SK-N-SH (cell line): ENCODE measurements at regions not wholly inside any gene's neighbourhood (a gene's known extent, or its start where the extent isn't known, plus 50 kb on each side); places are given as distances from the start of the nearest gene placed in this dataset.

ENCODE experiments used
- CTCF ChIA-PET: fragments of 300-600, 350-600 bp; formaldehyde crosslinking; extraction: SDS; loops from one replicate; lab custom pipeline; 2021; lab: Yijun Ruan, JAX
- POLR2A ChIA-PET: fragments of 350-600 bp; sonication (Branson Sonifier 250); formaldehyde crosslinking; extraction: SDS; loops from one replicate; lab custom pipeline; 2020; ENCODE audit warnings: antibody characterized with exemption, inconsistent platforms; lab: Yijun Ruan, JAX
- DNase-seq: peaks from one replicate; pipeline ENCODE4 v3.0.0; 2012
- H2AFZ ChIP-seq: fragments of 200-600 bp; sonication (generic); 2 replicates; pipeline ENCODE4 v1.8.1; 2016; ENCODE audit warnings: antibody characterized with exemption, mild to moderate bottlenecking, low read depth
- H3F3A ChIP-seq: fragments of 200-600 bp; sonication (generic); replicated peaks from 2 replicates; pipeline ENCODE3; 2016; ENCODE audit warnings: antibody characterized with exemption, mild to moderate bottlenecking; ENCODE audit not compliant: insufficient read depth
- H3K27ac ChIP-seq, 2 experiments: fragments of 200-500 bp in 1 of 2; fragments of 200-600 bp in 1 of 2; sonication (Bioruptor generic) in 1 of 2; sonication (generic), shearing (Covaris generic) in 1 of 2; 2 replicates each; pipeline versions ENCODE4 v1.5.1 to v1.6.1; 2014 to 2016; ENCODE audit warnings: low read depth in 2 of 2, inconsistent platforms in 1 of 2, low read length in 1 of 2, mild to moderate bottlenecking in 1 of 2, mixed read lengths in 1 of 2
- H3K27me3 ChIP-seq: fragments of 200-600 bp; sonication (generic), shearing (Covaris generic); 2 replicates; pipeline ENCODE4 v1.6.1; 2016; ENCODE audit warnings: mixed run types; ENCODE audit not compliant: insufficient read depth
- H3K36me3 ChIP-seq, 2 experiments: fragments of 200-500 bp in 1 of 2; fragments of 200-600 bp in 1 of 2; sonication (Bioruptor generic) in 1 of 2; sonication (generic) in 1 of 2; replicated peaks in 1 of 2; 2 replicates each; pipeline versions ENCODE3 to v1.5.1; 2014 to 2016; ENCODE audit warnings: low read length in 1 of 2, mild to moderate bottlenecking in 1 of 2; ENCODE audit not compliant: insufficient read depth in 2 of 2, control insufficient read depth in 1 of 2
- H3K4me1 ChIP-seq, 2 experiments: fragments of 200-500 bp in 1 of 2; fragments of 200-600 bp in 1 of 2; sonication (Bioruptor generic) in 1 of 2; sonication (generic), shearing (Covaris generic) in 1 of 2; 2 replicates each; pipeline versions ENCODE4 v1.5.1 to v1.6.1; 2014 to 2016; ENCODE audit warnings: low read depth in 1 of 2, low read length in 1 of 2, mixed run types in 1 of 2; ENCODE audit not compliant: insufficient read depth in 2 of 2, control insufficient read depth in 1 of 2
- H3K4me2 ChIP-seq: fragments of 200-600 bp; sonication (generic), shearing (Covaris generic); 2 replicates; pipeline ENCODE4 v1.6.1; 2017; ENCODE audit warnings: mixed run types
- H3K4me3 ChIP-seq, 2 experiments: fragments of 200-500 bp in 1 of 2; fragments of 200-600 bp in 1 of 2; sonication (Bioruptor generic) in 1 of 2; sonication (generic), shearing (Covaris generic) in 1 of 2; 2 replicates each; pipeline versions ENCODE4 v1.5.1 to v1.8.1; 2014 to 2016; ENCODE audit warnings: low read depth in 2 of 2, inconsistent platforms in 1 of 2, low read length in 1 of 2, mild to moderate bottlenecking in 1 of 2, mixed read lengths in 1 of 2, moderate library complexity in 1 of 2
- H3K79me2 ChIP-seq: fragments of 200-600 bp; sonication (generic); 2 replicates; pipeline ENCODE4 v1.8.1; 2017; ENCODE audit warnings: mild to moderate bottlenecking; ENCODE audit not compliant: insufficient read depth
- H3K9ac ChIP-seq: fragments of 200-600 bp; sonication (generic); 2 replicates; pipeline ENCODE4 v1.6.1; 2017; ENCODE audit warnings: mixed run types
- H3K9me2 ChIP-seq: fragments of 200-600 bp; sonication (generic); 2 replicates; pipeline ENCODE4 v1.6.1; 2017; ENCODE audit warnings: mixed run types
- H3K9me3 ChIP-seq: fragments of 200-600 bp; sonication (generic); 2 replicates; pipeline ENCODE4 v1.6.1; 2017; ENCODE audit warnings: mixed run types, mild to moderate bottlenecking, moderate library complexity
- H4K20me1 ChIP-seq: fragments of 200-600 bp; sonication (generic); 2 replicates; pipeline ENCODE4 v1.6.1; 2017; ENCODE audit warnings: mild to moderate bottlenecking, mixed run types; ENCODE audit not compliant: insufficient read depth
- MAX ChIP-seq: IDR thresholded peaks from 2 replicates; pipeline ENCODE4 v1.4.0; 2012; ENCODE audit warnings: low read depth
- MXI1 ChIP-seq: IDR thresholded peaks from 2 replicates; pipeline ENCODE4 v1.6.1; 2012; ENCODE audit warnings: mild to moderate bottlenecking, low read depth, low read length, improper control_type of control experiment
- RCOR1 ChIP-seq: fragments of 150-350 bp; IDR thresholded peaks from 2 replicates; pipeline ENCODE4 v1.6.1; 2017; ENCODE audit warnings: antibody characterized with exemption, low read length
- RFX5 ChIP-seq: IDR thresholded peaks from 2 replicates; pipeline ENCODE4 v1.6.1; 2012; ENCODE audit warnings: mild to moderate bottlenecking, improper control_type of control experiment, low read length
- SIN3A ChIP-seq: IDR thresholded peaks from 2 replicates; pipeline ENCODE4 v1.6.1; 2012; ENCODE audit warnings: low read depth, mild to moderate bottlenecking, low read length, moderate library complexity, borderline replicate concordance
- TAF1 ChIP-seq: IDR thresholded peaks from 2 replicates; pipeline ENCODE4 v1.6.1; 2012; ENCODE audit warnings: low read depth, mild to moderate bottlenecking, low read length, moderate library complexity, borderline replicate concordance
- USF2 ChIP-seq: fragments of 150-350 bp; IDR thresholded peaks from 2 replicates; pipeline ENCODE4 v1.6.1; 2017; ENCODE audit warnings: antibody characterized with exemption, low read length, low read depth, borderline replicate concordance
- YY1 ChIP-seq: IDR thresholded peaks from 2 replicates; pipeline ENCODE4 v1.4.0; 2012; ENCODE audit warnings: low read depth, mild to moderate bottlenecking
- WGBS: methylation state at CpG from one replicate; pipeline ENCODE4 v1.1.6; 2017; ENCODE audit warnings: low lambda C conversion rate; 5-methylcytosine and 5-hydroxymethylcytosine counted together

- no peaks in the 10 kb centered on the region; a peak in 2 of 4 replicates for H3K4me1 ChIP-seq
- 0 out of 2 replicates have a peak, but pooled peaks cover 6% of the 10 kb centered on the region for H3K9me3 ChIP-seq
- no peaks in the 10 kb centered on the region for H3K36me3 ChIP-seq
- CTCF ChIA-PET = no interaction called here
- H3K27ac ChIP-seq = no peak overlapping the region
- H3F3A ChIP-seq = no peaks in the 10 kb centered on the region
- no peaks in the 10 kb centered on the region for H3K9me2 ChIP-seq
- no peak overlapping the region for H3K4me2 ChIP-seq
- DNase-seq = no peak
- H2AFZ ChIP-seq = no peak overlapping the region
- no peaks in the 10 kb centered on the region for H3K27me3 ChIP-seq
- POLR2A ChIA-PET = no interaction called here
- no peak overlapping the region for H3K9ac ChIP-seq
- no peaks in the 10 kb centered on the region for H4K20me1 ChIP-seq
- H3K4me3 ChIP-seq = no peak overlapping the region
- TF ChIP-seq TAF1 (no peak), USF2 (no peak), RCOR1 (no peak), RFX5 (no peak)
- no peaks in the 10 kb centered on the region for H3K79me2 ChIP-seq
Observed at GRCh38 chr1:78348496-78349284, 142.1 kb upstream of the PTGFR start.

- Histone ChIP-seq H3K27ac (no peak overlapping the region), H4K20me1 (no peaks in the 10 kb centered on the region), H3K27me3 (no peaks in the 10 kb centered on the region), H3K4me1 (no peaks in the 10 kb centered on the region; a peak in 2 of 4 replicates), H3K4me3 (no peak overlapping the region), H3K36me3 (no peaks in the 10 kb centered on the region), H3K4me2 (no peak overlapping the region), H3F3A (no peaks in the 10 kb centered on the region), H3K9ac (no peak overlapping the region), H2AFZ (0 out of 2 replicates have a peak overlapping the region, but pooled peaks have one; percentile 19), H3K79me2 (no peaks in the 10 kb centered on the region), H3K9me3 (0 out of 2 replicates have a peak, but pooled peaks cover 6% of the 10 kb centered on the region), H3K9me2 (no peaks in the 10 kb centered on the region)
- TF ChIP-seq SIN3A (no peak), MXI1 (no peak), MAX (no peak), YY1 (no peak)
- POLR2A ChIA-PET = no interaction called here
- DNase-seq = peak; percentile 3
- CTCF ChIA-PET = interaction anchor here (1.1 to 2.2 kb wide), 2 partner anchors 9 to 18 kb away, joined by 3 to 11 read pairs; no protein-coding TSS in a partner anchor
- WGBS = 63% methylated on average over 2 of the region's 2 CpGs
Observed at GRCh38 chr1:78351551-78352216, 139.1 kb upstream of the PTGFR start.
